OCI-LY7 (cell line): ENCODE measurements at regions not wholly inside any gene's neighbourhood (a gene's known extent, or its start where the extent isn't known, plus 50 kb on each side); places are given as distances from the start of the nearest gene placed in this dataset.

Experiments
- BruUV-seq: library from RNA; stranded (reverse); fragments of 400-500 nt; replicated peaks from 2 replicates; lab custom pipeline; 2021; lab: Mats Ljungman, UMichigan
- CTCF ChIA-PET: fragments of 300-600 bp; sonication (Branson Sonifier 250); formaldehyde crosslinking; loops from one replicate; lab custom pipeline; 2022; ENCODE audit warnings: antibody characterized with exemption; ENCODE audit not compliant: unreplicated experiment; lab: Charles Lee
- POLR2A ChIA-PET: fragments of 300-600 bp; sonication (Branson Sonifier 250); formaldehyde crosslinking; loops from one replicate; lab custom pipeline; 2022; ENCODE audit warnings: antibody characterized with exemption; lab: Charles Lee
- DNase-seq: peaks from one replicate; pipeline ENCODE4 v3.0.0-alpha.2; 2015; ENCODE audit warnings: low spot score
- H2AFZ ChIP-seq: fragments of 200-600 bp; sonication (generic), shearing (Covaris generic); 2 replicates; pipeline ENCODE4 v1.6.1; 2014; ENCODE audit warnings: mild to moderate bottlenecking, antibody characterized with exemption, low read length, moderate library complexity
- H3K27ac ChIP-seq: fragments of 200-600 bp; sonication (generic); 2 replicates; pipeline ENCODE4 v1.5.1; 2014; ENCODE audit warnings: mixed run types, low read depth, mild to moderate bottlenecking, moderate library complexity, low read length, inconsistent platforms; ENCODE audit not compliant: poor library complexity, severe bottlenecking
- H3K36me3 ChIP-seq: fragments of 200-600 bp; sonication (generic); 2 replicates; pipeline ENCODE4 v1.6.1; 2014; ENCODE audit warnings: mild to moderate bottlenecking, antibody characterized with exemption, low read length, moderate library complexity, mixed read lengths; ENCODE audit not compliant: insufficient read depth
- H3K4me1 ChIP-seq: fragments of 200-600 bp; sonication (generic); 2 replicates; pipeline ENCODE4 v1.5.1; 2014; ENCODE audit warnings: mild to moderate bottlenecking, low read length; ENCODE audit not compliant: insufficient read depth, poor library complexity, severe bottlenecking
- H3K4me2 ChIP-seq: fragments of 200-600 bp; sonication (generic); 2 replicates; pipeline ENCODE4 v1.6.1; 2014; ENCODE audit warnings: mild to moderate bottlenecking, low read length
- H3K4me3 ChIP-seq: fragments of 200-600 bp; sonication (generic); 2 replicates; pipeline ENCODE4 v1.5.1; 2014; ENCODE audit warnings: mild to moderate bottlenecking, low read depth, low read length; ENCODE audit not compliant: poor library complexity, severe bottlenecking
- H3K79me2 ChIP-seq: fragments of 200-600 bp; sonication (generic); 2 replicates; pipeline ENCODE4 v1.6.1; 2016; ENCODE audit warnings: low read depth, mild to moderate bottlenecking, low read length, moderate library complexity, mixed read lengths; ENCODE audit not compliant: insufficient read depth
- H3K9me2 ChIP-seq: fragments of 200-600 bp; sonication (generic); 2 replicates; pipeline ENCODE4 v1.6.1; 2016; ENCODE audit warnings: mild to moderate bottlenecking, low read length, mixed read lengths; ENCODE audit not compliant: insufficient read depth
- H3K9me3 ChIP-seq: fragments of 200-600 bp; sonication (generic); 2 replicates; pipeline ENCODE4 v1.6.1; 2014; ENCODE audit warnings: mild to moderate bottlenecking, mixed run types, low read length, mixed read lengths
- H4K20me1 ChIP-seq: fragments of 200-600 bp; sonication (generic); 2 replicates; pipeline ENCODE4 v1.6.1; 2014; ENCODE audit warnings: mild to moderate bottlenecking, antibody characterized with exemption, low read length, moderate library complexity, mixed read lengths; ENCODE audit not compliant: insufficient read depth
- EZH2phosphoT487 ChIP-seq: fragments of 200-600 bp; sonication (generic); IDR thresholded peaks from 2 replicates; pipeline ENCODE4 v1.6.1; 2018; ENCODE audit warnings: low read depth, borderline replicate concordance, mild to moderate bottlenecking, mixed run types, antibody characterized with exemption, low read length, moderate library complexity, mixed read lengths
- intact Hi-C: fragments of 100-400 bp; cut with micrococcal nuclease; formaldehyde crosslinking; loops from one replicate; pipeline ENCODE4 v1.10.0; 2022; ENCODE audit not compliant: unreplicated experiment
- TF ChIP-seq, protein P1 (sequence below): fragments of 200-600 bp; sonication (generic); conservative IDR thresholded peaks from 2 replicates; pipeline ENCODE4 v1.5.1; 2014; ENCODE audit warnings: mild to moderate bottlenecking, antibody characterized with exemption, low read length, moderate library complexity, mixed read lengths

DNA sequence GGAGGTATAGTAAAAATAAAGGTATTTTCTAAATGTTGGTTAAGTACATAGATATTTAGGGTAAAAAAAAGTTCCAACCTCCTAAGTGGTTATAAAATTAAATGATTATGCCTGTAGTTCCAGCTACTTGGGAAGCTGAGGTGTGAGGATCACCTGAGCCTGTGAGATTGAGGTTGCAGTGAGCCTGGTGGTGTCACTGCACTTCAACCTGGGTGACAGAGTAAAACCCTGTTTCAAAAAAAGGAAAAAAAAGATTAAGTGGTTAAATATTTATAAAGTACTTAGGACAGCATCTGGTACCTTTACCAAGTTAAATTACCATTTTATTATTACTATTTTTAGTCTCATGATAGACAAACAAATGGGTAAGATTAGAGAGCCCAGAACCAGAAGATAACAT, 1801.0 kb downstream of the C4orf33 start:
- POLR2A ChIA-PET: no interaction called here
- CTCF ChIA-PET: no interaction called here
- intact Hi-C loops: no loop called here

DNA sequence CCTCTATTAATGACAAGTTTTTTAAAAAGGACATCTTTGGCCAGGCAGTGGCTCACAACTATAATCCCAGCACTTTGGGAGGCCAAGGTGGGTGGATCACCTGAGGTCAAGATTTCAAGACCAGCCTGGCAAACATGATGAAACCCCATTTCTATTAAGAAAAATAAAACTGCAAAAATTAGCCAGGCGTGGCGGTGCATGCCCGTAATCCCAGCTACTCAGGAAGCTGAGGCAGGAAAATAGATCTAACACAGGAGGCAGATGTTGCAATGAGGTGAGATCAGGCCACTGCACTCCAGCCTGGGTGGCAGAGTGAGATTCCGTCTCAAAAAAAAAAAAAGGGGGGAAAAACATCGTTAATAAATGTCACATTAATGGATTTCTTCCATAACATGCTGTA, 1805.4 kb downstream of the C4orf33 start:
- TF ChIP-seq EZH2phosphoT487: no peak
- TF ChIP-seq, protein P1, sequence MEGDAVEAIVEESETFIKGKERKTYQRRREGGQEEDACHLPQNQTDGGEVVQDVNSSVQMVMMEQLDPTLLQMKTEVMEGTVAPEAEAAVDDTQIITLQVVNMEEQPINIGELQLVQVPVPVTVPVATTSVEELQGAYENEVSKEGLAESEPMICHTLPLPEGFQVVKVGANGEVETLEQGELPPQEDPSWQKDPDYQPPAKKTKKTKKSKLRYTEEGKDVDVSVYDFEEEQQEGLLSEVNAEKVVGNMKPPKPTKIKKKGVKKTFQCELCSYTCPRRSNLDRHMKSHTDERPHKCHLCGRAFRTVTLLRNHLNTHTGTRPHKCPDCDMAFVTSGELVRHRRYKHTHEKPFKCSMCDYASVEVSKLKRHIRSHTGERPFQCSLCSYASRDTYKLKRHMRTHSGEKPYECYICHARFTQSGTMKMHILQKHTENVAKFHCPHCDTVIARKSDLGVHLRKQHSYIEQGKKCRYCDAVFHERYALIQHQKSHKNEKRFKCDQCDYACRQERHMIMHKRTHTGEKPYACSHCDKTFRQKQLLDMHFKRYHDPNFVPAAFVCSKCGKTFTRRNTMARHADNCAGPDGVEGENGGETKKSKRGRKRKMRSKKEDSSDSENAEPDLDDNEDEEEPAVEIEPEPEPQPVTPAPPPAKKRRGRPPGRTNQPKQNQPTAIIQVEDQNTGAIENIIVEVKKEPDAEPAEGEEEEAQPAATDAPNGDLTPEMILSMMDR: no peak
- H2AFZ ChIP-seq: no peak overlapping the region
- no peak overlapping the region for H3K27ac ChIP-seq
- H4K20me1 ChIP-seq: no peaks in the 10 kb centered on the region
- H3K4me2 ChIP-seq: no peak overlapping the region
- no peak for DNase-seq
- no peaks in the 10 kb centered on the region for H3K36me3 ChIP-seq
- CTCF ChIA-PET: no interaction called here
- no peaks in the 10 kb centered on the region for H3K9me2 ChIP-seq
- H3K4me1 ChIP-seq: no peaks in the 10 kb centered on the region
- intact Hi-C loops: no loop called here
- no peak overlapping the region for H3K4me3 ChIP-seq
- H3K9me3 ChIP-seq: no peaks in the 10 kb centered on the region
- POLR2A ChIA-PET: no interaction called here
- BruUV-seq: no TSS peak
- H3K79me2 ChIP-seq: no peaks in the 10 kb centered on the region

More for the DNA sequence above, 1801.0 kb downstream of the C4orf33 start:
- Histone ChIP-seq H3K9me2 (no peaks in the 10 kb centered on the region), H4K20me1 (no peaks in the 10 kb centered on the region), H3K4me3 (no peak overlapping the region), H3K79me2 (no peaks in the 10 kb centered on the region), H3K4me2 (no peak overlapping the region), H2AFZ (no peak overlapping the region), H3K27ac (no peak overlapping the region), H3K4me1 (no peaks in the 10 kb centered on the region), H3K9me3 (no peaks in the 10 kb centered on the region), H3K36me3 (no peaks in the 10 kb centered on the region)
- no TSS peak for BruUV-seq
- TF ChIP-seq EZH2phosphoT487: no peak
- TF ChIP-seq, protein P1: no peak
- no peak for DNase-seq

DNA sequence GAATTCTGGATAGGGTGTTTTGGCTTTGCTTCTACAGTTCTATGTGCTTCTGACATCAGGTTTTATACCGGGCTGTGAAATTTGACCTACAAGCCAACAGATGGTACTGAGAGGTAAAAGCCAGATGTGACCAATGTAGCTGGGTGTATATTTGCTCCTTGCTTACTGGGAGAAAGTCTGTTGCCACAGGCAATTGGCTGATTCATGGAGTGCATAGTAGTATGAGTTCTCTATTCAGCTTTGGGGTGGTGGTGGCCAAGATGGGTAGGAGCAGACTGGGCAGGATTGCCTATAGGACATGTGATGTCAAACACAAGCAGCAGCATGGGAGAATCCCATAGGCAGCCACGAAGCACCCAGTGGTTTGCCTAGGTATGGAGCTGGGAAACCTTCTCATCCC, 1827.0 kb downstream of the C4orf33 start:
- H3K36me3 ChIP-seq: no peaks in the 10 kb centered on the region
- H4K20me1 ChIP-seq: no peaks in the 10 kb centered on the region
- intact Hi-C loops: no loop called here
- H2AFZ ChIP-seq: no peak overlapping the region
- H3K4me2 ChIP-seq: no peak overlapping the region
- no peaks in the 10 kb centered on the region for H3K79me2 ChIP-seq
- CTCF ChIA-PET: no interaction called here
- no TSS peak for BruUV-seq
- H3K4me3 ChIP-seq: no peak overlapping the region
- TF ChIP-seq EZH2phosphoT487: no peak
- TF ChIP-seq, protein P1: no peak
- H3K9me2 ChIP-seq: no peaks in the 10 kb centered on the region
- no peak overlapping the region for H3K27ac ChIP-seq
- H3K9me3 ChIP-seq: no peaks in the 10 kb centered on the region
- POLR2A ChIA-PET: no interaction called here
- no peaks in the 10 kb centered on the region for H3K4me1 ChIP-seq
- DNase-seq: no peak
